Fibroblast of the conjunctiva (primary cell): ENCODE measurements at regions not wholly inside any gene's neighbourhood (a gene's known extent, or its start where the extent isn't known, plus 50 kb on each side); places are given as distances from the start of the nearest gene placed in this dataset.
"Not testable (repeated sequence)": the region's sequence is repeated elsewhere in the genome, so short reads cannot be mapped to it uniquely, and the experiment has no call there.

ENCODE experiments used
- DNase-seq: peaks from one replicate; pipeline ENCODE4 v3.0.0-alpha.2; 2010; ENCODE audit warnings: low read depth

- no peak for DNase-seq
Observed at GRCh38 chr16:75780669-75781068, 54.4 kb upstream of the CPHXL start.

- DNase-seq: no peak
Observed at GRCh38 chr16:75781683-75782343, 55.5 kb upstream of the CPHXL start.

DNA sequence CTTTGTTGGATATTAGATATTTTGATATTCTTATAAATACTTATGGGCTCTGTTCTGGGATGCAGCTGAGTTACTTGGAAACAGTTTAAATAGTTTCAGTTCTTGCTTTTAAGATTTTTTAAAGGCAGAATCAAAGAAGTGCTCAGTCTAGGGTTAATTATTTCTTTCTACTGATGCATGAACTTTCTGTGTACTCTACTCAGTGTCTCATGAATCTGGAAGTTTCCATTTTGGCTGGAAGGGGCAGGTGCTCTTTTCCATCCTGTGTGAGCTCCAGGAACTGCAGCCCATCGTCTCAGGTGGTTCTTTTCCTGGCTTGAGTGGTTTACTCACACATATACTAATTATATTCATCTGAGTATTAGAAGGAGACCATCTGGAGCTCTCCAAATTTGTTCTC lies 61.1 kb upstream of the CPHXL start:
- DNase-seq: no peak

DNA sequence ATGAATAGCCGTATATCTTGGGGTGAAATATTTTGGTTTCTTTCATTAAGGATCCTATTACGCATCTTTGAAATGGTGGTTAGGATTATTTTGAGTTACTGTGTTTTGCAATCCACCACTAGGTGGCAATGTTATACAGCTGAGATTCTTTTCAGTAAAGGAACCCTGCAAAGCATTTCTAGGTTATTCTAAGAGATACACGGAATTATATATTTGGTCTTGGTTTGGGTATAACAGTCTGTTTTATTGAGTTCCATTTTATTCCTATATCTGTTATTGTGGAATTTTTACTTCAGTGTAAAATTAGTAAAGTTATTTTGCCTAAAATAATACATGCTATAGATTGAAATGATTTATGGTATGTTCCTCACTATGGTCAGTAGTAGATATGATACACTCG lies 62.9 kb upstream of the CPHXL start:
- DNase-seq: peak; percentile 34

- no peak for DNase-seq
Observed at GRCh38 chr16:75792771-75793492, 66.6 kb upstream of the CPHXL start.

DNA sequence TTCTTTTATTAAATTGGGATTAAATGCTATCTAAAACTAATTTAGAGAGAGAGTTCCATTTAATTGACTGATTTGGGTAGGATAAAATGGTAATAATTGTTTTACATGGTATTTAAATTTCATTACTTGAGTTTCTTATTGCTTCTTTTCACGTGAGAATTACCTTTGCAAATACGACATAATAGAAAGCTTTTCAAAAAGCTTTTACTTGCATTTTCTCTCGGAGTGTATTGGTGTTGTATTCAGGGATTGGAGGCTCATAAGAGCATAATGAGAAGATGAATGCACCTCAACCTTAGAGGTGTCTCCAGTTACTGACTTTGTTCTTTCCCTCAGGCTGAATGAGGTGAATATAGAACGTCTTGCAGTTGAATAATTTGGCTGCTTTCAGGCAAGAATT lies 67.4 kb upstream of the CPHXL start:
- DNase-seq: no peak

- DNase-seq: no peak
Observed at GRCh38 chr16:75794426-75794825, 68.1 kb upstream of the CPHXL start.

- DNase-seq: no peak
Observed at GRCh38 chr16:75798714-75799113, 72.4 kb upstream of the CPHXL start.

DNA sequence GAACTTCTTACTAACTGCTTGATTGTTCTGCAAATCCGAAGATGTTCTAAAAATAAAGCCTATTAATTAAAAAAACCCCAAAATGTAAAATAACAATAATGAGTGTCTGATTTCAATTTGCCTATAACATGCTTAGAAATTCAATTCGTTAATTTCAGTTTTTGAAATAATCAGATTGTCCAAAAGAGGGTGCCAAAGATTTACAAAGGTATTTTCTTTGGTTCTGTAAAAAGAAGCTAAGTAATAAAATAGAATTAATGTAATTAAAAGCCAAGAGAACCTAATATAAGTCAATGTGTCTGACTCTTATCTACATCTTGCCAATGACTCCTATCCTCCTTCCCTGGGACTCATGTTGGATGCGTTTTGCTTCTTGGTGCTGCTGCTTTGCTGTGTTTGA lies 75.0 kb upstream of the CPHXL start:
- no peak for DNase-seq

DNA sequence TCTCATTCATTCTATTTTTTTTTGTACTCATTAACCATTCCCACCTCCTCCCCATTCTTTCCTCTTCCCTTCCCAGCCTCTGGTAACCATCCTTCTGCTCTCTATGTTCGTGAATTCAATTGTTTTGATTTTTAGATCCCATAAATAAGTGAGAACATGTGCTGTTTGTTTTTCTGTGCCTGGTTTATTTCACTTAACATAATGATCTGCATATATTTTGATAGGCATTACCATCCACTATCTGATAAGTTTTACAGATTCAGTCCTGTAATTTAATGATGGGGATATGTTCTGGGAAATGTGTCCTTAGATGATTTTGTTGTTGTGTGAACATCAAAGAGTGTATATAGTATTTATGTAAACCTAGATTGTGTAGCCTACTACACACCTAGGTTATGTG lies 77.5 kb upstream of the CPHXL start:
- DNase-seq: no peak

GRCh38 chr16:75804368-75804767 lies 78.1 kb upstream of the CPHXL start:
- no peak for DNase-seq

- no peak for DNase-seq
Observed at GRCh38 chr16:75805946-75806345, 79.7 kb upstream of the CPHXL start.

- DNase-seq: no peak
Observed at GRCh38 chr16:75806487-75806886, 80.2 kb upstream of the CPHXL start.

DNA sequence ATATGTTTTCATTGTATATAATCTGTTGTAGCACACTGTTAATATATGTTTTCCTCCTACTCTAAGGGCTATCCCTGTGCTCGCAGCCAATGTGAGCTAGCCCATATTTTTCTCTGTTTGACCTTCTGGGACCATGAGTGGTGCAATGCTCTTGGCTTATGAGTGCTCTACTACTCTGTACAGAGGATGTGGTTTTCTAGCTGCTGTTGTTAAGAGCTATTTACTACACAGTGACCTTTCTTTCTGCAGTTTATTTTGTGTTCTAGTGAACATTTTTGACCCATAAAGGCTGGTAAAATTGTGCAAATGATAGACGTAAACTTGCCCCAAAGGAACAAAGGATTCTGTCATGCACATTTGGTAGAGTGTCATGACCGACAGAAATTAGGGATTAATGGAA lies 84.1 kb upstream of the CPHXL start:
- DNase-seq: no peak

- no peak for DNase-seq
Observed at GRCh38 chr16:75811020-75811634, 84.8 kb upstream of the CPHXL start.

GRCh38 chr16:75818491-75818890 lies 92.2 kb upstream of the CPHXL start:
- no peak for DNase-seq

GRCh38 chr16:75820672-75821071 lies 94.4 kb upstream of the CPHXL start:
- no peak for DNase-seq

DNA sequence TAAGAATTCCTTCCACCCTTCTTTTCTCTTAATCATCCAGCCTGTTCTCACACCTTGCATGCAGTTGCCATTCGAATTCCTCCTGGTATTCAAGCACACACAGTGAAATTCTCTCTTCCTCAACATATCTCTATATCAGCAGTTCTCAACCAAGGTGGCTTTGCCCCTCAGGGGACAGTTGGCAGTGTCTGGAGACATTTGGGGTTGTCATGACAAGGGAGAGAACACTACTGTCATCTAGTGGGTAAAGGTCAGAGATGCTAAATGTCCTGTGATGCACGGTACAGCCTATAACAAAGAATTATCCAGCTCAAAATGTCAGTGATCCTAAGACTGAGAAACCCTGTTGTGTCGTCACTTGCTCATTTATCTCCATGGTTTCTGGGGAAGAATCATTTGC lies 94.8 kb upstream of the CPHXL start:
- DNase-seq: no peak

GRCh38 chr16:75825750-75826149 lies 99.5 kb upstream of the CPHXL start:
- DNase-seq: not testable (repeated sequence)

- not testable (repeated sequence) for DNase-seq
Observed at GRCh38 chr16:75827372-75828038, 101.2 kb upstream of the CPHXL start.

- DNase-seq: not testable (repeated sequence)
Observed at GRCh38 chr16:75833385-75833784, 107.1 kb upstream of the CPHXL start.

- no peak for DNase-seq
Observed at GRCh38 chr16:75836347-75837010, 110.2 kb upstream of the CPHXL start.
